HEK293 (cell line): ENCODE measurements at regions not wholly inside any gene's neighbourhood (a gene's known extent, or its start where the extent isn't known, plus 50 kb on each side); places are given as distances from the start of the nearest gene placed in this dataset.

Source experiments
- CTCF ChIA-PET: fragments of 350-600 bp; formaldehyde crosslinking; extraction: SDS; loops from one replicate; lab custom pipeline; 2021; ENCODE audit warnings: antibody characterized with exemption; lab: Yijun Ruan, JAX
- POLR2A ChIA-PET: fragments of 300-600 bp; formaldehyde crosslinking; extraction: SDS; loops from one replicate; lab custom pipeline; 2020; ENCODE audit warnings: antibody characterized with exemption, inconsistent platforms; lab: Yijun Ruan, JAX
- H3K27ac ChIP-seq: fragments of 200-500 bp; sonication (Bioruptor generic); 2 replicates; pipeline ENCODE4 v1.5.1; 2014; ENCODE audit warnings: low read depth, low read length, control low read depth, inconsistent platforms; ENCODE audit errors: extremely low read depth
- H3K36me3 ChIP-seq, 2 experiments: fragments of 200-500 bp in 1 of 2; sonication (Bioruptor generic) in 1 of 2; 1 replicate in 1 of 2; 2 replicates in 1 of 2; pipeline ENCODE4 v1.5.1; 2014 to 2017; ENCODE audit warnings: inconsistent platforms in 2 of 2, low read length in 2 of 2; ENCODE audit not compliant: control insufficient read depth in 2 of 2, insufficient read depth in 1 of 2
- H3K4me1 ChIP-seq: fragments of 200-500 bp; sonication (Bioruptor generic); 2 replicates; pipeline ENCODE4 v1.5.1; 2014; ENCODE audit warnings: mild to moderate bottlenecking, low read length, inconsistent platforms; ENCODE audit not compliant: control insufficient read depth, insufficient read depth
- H3K4me3 ChIP-seq: 2 replicates; pipeline ENCODE4 v1.5.1; 2011; ENCODE audit warnings: low read depth, mild to moderate bottlenecking, control low read depth, low read length, moderate library complexity
- H3K9me3 ChIP-seq: fragments of 200-500 bp; sonication (Bioruptor generic); 2 replicates; pipeline ENCODE4 v1.5.1; 2014; ENCODE audit warnings: low read depth, low read length, inconsistent platforms; ENCODE audit not compliant: control insufficient read depth, insufficient read depth
- ZBTB10 ChIP-seq: fragments of 450-650 bp; formaldehyde crosslinking; IDR thresholded peaks from 2 replicates; pipeline ENCODE4 v1.5.1; 2016; ENCODE audit warnings: missing biosample characterization, missing genetic modification characterization
- ZNF138 ChIP-seq: fragments of 450-650 bp; formaldehyde crosslinking; IDR thresholded peaks from 2 replicates; pipeline ENCODE4 v1.5.1; 2016; ENCODE audit warnings: missing biosample characterization, missing genetic modification characterization, borderline replicate concordance
- ZNF148 ChIP-seq: fragments of 450-650 bp; formaldehyde crosslinking; IDR thresholded peaks from 2 replicates; pipeline ENCODE4 v1.5.0; 2017; ENCODE audit warnings: missing biosample characterization, missing genetic modification characterization, borderline replicate concordance
- ZNF280C ChIP-seq: fragments of 450-650 bp; formaldehyde crosslinking; IDR thresholded peaks from 2 replicates; pipeline ENCODE4 v1.5.1; 2016; ENCODE audit warnings: missing biosample characterization, missing genetic modification characterization
- ZNF558 ChIP-seq: fragments of 450-650 bp; formaldehyde crosslinking; IDR thresholded peaks from 2 replicates; pipeline ENCODE4 v1.5.1; 2016; ENCODE audit warnings: missing biosample characterization, missing genetic modification characterization
- ZSCAN18 ChIP-seq: fragments of 450-650 bp; formaldehyde crosslinking; IDR thresholded peaks from 2 replicates; pipeline ENCODE4 v1.5.1; 2016; ENCODE audit warnings: missing biosample characterization, missing genetic modification characterization
- ZSCAN5A ChIP-seq: fragments of 450-650 bp; formaldehyde crosslinking; IDR thresholded peaks from 2 replicates; pipeline ENCODE4 v1.5.1; 2016; ENCODE audit warnings: missing biosample characterization, missing genetic modification characterization

GRCh38 chr5:77840930-77841329 is 64.8 kb upstream of the TBCA start (continued):
- TF ChIP-seq ZNF148 (tag by site-specific recombination) (no peak), ZSCAN18 (tag by site-specific recombination) (no peak), ZSCAN5A (no peak), ZBTB10 (tag by site-specific recombination) (no peak)

GRCh38 chr5:77839691-77840090 is 63.6 kb upstream of the TBCA start:
- Histone ChIP-seq H3K36me3 (no peaks in the 10 kb centered on the region), H3K9me3 (no peaks in the 10 kb centered on the region), H3K4me3 (no peak overlapping the region), H3K27ac (no peak overlapping the region), H3K4me1 (no peaks in the 10 kb centered on the region)
- no peak for TF ChIP-seq ZNF280C (tag by site-specific recombination)
- POLR2A ChIA-PET = no interaction called here
- CTCF ChIA-PET = interaction anchor here (0.6 kb wide), 1 partner anchor 169 kb away, joined by 3 read pairs; no protein-coding TSS in a partner anchor

- Histone ChIP-seq H3K36me3 (no peaks in the 10 kb centered on the region), H3K27ac (no peak overlapping the region), H3K9me3 (no peaks in the 10 kb centered on the region), H3K4me3 (no peak overlapping the region), H3K4me1 (no peaks in the 10 kb centered on the region)
- ChIA-PET CTCF (interaction anchor here (0.6 to 1.2 kb wide), 2 partner anchors 13 to 43 kb away, joined by 3 to 5 read pairs; no protein-coding TSS in a partner anchor), POLR2A (no interaction called here)
- no peak for TF ChIP-seq ZNF138 (tag by site-specific recombination)
- TF ChIP-seq ZNF558 (tag by site-specific recombination) = peak; percentile 88
Observed at GRCh38 chr5:77832938-77833337, 56.8 kb upstream of the TBCA start.
